ENCODE measurements at regions not wholly inside any gene's neighbourhood (a gene's known extent, or its start where the extent isn't known, plus 50 kb on each side); places are given as distances from the start of the nearest gene placed in this dataset.

DNA sequence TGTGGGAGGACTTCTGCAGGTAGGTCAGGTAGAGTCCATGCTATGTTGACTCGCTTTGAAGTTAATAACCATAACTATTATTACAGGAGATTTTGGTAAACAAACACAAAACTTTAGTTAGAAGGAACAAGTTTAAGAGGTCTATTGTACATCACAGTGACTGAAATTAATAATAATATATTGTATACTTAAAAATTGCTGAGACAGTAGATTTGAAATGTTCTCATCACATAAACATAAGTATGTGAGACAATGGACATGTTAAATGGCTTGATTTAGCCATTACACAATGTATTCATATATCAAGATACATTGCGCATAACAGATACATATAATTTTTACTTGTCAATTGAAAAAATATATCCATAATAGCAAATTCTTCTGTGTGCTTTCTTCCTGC lies 91.4 kb upstream of the CD53 start:
- Mint-ChIP-seq H3K36me3 (ENCODE audit: unreplicated experiment) (no peaks in the 10 kb centered on the region), H3K27ac (ENCODE audit: unreplicated experiment) (no peak overlapping the region), H3K4me3 (ENCODE audit: unreplicated experiment) (no peak overlapping the region), H3K4me1 (ENCODE audit: low read depth, unreplicated experiment) (peaks cover 5% of the 10 kb centered on the region), H3K27me3 (ENCODE audit: unreplicated experiment) (peaks cover 2% of the 10 kb centered on the region), H3K9me3 (ENCODE audit: unreplicated experiment) (peaks cover 3% of the 10 kb centered on the region)
- TF ChIP-seq, protein P1, sequence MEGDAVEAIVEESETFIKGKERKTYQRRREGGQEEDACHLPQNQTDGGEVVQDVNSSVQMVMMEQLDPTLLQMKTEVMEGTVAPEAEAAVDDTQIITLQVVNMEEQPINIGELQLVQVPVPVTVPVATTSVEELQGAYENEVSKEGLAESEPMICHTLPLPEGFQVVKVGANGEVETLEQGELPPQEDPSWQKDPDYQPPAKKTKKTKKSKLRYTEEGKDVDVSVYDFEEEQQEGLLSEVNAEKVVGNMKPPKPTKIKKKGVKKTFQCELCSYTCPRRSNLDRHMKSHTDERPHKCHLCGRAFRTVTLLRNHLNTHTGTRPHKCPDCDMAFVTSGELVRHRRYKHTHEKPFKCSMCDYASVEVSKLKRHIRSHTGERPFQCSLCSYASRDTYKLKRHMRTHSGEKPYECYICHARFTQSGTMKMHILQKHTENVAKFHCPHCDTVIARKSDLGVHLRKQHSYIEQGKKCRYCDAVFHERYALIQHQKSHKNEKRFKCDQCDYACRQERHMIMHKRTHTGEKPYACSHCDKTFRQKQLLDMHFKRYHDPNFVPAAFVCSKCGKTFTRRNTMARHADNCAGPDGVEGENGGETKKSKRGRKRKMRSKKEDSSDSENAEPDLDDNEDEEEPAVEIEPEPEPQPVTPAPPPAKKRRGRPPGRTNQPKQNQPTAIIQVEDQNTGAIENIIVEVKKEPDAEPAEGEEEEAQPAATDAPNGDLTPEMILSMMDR (IDR thresholded peaks at IDR 0.05; ENCODE audit: partially characterized antibody, unreplicated experiment): no peak
- DNase-seq: no peak

DNA sequence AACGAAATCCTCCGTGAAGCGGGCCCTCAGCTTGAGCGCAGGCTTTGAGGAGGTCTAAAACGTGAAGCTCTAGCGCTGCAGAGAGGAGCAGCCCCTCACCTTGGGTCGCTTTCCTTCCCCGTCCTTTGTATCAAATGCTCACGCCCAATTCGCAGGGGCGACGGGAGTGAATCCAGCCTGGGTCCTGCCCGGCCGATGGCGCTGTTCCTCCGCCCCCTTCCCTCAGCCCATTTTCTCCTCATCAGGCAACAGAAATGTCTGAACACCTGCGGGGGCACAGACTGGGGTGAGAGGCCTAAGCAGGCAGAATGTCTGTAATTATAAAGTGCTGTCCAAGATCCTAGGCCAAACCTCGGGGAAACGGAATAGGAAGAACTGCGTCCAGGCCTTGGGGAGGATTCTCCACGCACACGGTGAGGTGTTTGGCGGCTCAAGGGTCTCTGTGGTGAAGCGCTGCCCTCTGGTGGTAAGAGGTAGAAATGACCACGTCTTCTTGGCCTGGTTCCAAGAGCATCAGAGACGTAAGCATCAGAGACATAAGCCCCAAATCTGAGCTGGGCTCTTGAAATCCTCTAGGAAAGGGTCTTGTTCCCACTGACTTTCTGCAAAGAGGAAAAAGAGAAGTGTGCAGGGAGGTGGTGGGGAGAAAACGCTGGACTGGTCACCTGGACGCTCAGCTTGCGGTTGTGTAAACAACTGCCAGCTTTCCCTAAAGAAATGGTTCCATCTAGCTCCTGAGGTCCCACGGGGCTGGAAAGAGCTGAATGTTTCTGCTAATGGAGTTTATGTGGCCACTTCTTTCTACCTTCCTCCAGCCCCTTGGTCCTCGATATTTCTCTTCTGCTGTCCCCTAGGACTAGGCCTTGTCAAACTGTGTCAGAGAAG lies 92.1 kb upstream of the CD53 start:
- H3K27me3 Mint-ChIP-seq (ENCODE audit: unreplicated experiment): peaks cover 2% of the 10 kb centered on the region
- H3K36me3 Mint-ChIP-seq (ENCODE audit: unreplicated experiment): no peaks in the 10 kb centered on the region
- H3K4me3 Mint-ChIP-seq (ENCODE audit: unreplicated experiment): peak overlapping the region; percentile 34
- no peak overlapping the region for H3K27ac Mint-ChIP-seq (ENCODE audit: unreplicated experiment)
- H3K4me1 Mint-ChIP-seq (ENCODE audit: low read depth, unreplicated experiment): peaks cover 5% of the 10 kb centered on the region
- peak; percentile 77 for DNase-seq
- H3K9me3 Mint-ChIP-seq (ENCODE audit: unreplicated experiment): peaks cover 3% of the 10 kb centered on the region
- TF ChIP-seq, protein P1 (IDR thresholded peaks at IDR 0.05; ENCODE audit: partially characterized antibody, unreplicated experiment): peak; percentile 92

DNA sequence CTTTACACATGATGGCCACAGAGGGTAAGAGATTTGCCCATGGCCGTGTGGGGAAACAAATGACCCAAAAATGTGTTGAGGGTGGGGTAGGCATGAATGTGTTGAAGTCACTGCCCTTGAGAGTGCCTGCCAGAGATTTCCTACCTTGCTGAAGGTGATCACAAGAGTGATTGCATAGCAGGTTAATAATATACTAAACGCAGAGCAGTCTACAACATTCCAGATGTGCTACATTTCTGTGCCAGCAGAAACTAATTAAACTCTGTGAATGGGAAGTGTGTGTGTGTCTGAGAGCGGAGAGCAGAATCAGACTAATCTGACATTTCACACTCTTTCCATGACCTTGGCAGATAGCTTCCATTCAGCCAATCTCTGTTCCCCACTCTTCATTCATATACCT lies 93.3 kb upstream of the CD53 start:
- peaks cover 5% of the 10 kb centered on the region for H3K4me1 Mint-ChIP-seq (ENCODE audit: low read depth, unreplicated experiment)
- H3K9me3 Mint-ChIP-seq (ENCODE audit: unreplicated experiment): peaks cover 3% of the 10 kb centered on the region
- no peaks in the 10 kb centered on the region for H3K27me3 Mint-ChIP-seq (ENCODE audit: unreplicated experiment)
- DNase-seq: no peak
- no peak overlapping the region for H3K4me3 Mint-ChIP-seq (ENCODE audit: unreplicated experiment)
- H3K27ac Mint-ChIP-seq (ENCODE audit: unreplicated experiment): no peak overlapping the region
- no peaks in the 10 kb centered on the region for H3K36me3 Mint-ChIP-seq (ENCODE audit: unreplicated experiment)
- TF ChIP-seq, protein P1 (IDR thresholded peaks at IDR 0.05; ENCODE audit: partially characterized antibody, unreplicated experiment): no peak

DNA sequence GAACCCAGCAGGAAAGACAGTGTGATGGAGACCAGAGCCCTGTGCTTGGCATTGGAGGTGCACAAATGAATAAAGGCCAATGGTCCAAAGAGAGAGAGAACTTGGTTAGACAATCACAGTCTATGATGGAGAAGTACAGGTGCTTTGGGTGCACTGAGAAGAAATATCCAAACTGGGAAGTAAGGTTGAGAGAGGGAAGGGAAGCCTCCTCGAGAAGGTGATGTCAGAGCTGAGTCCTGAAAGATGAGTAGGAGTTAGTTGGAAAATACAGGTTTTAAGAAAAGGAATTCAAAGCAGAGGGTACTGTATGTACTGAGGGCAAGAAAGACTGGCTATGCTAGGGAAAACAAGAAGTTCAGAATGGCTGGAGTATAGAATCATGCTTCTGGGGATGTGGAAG lies 94.1 kb upstream of the CD53 start:
- DNase-seq: no peak
- no peaks in the 10 kb centered on the region for H3K27me3 Mint-ChIP-seq (ENCODE audit: unreplicated experiment)
- H3K36me3 Mint-ChIP-seq (ENCODE audit: unreplicated experiment): no peaks in the 10 kb centered on the region
- H3K27ac Mint-ChIP-seq (ENCODE audit: unreplicated experiment): no peak overlapping the region
- peaks cover 3% of the 10 kb centered on the region for H3K9me3 Mint-ChIP-seq (ENCODE audit: unreplicated experiment)
- TF ChIP-seq, protein P1 (IDR thresholded peaks at IDR 0.05; ENCODE audit: partially characterized antibody, unreplicated experiment): no peak
- no peak overlapping the region for H3K4me3 Mint-ChIP-seq (ENCODE audit: unreplicated experiment)
- H3K4me1 Mint-ChIP-seq (ENCODE audit: low read depth, unreplicated experiment): peaks cover 5% of the 10 kb centered on the region

DNA sequence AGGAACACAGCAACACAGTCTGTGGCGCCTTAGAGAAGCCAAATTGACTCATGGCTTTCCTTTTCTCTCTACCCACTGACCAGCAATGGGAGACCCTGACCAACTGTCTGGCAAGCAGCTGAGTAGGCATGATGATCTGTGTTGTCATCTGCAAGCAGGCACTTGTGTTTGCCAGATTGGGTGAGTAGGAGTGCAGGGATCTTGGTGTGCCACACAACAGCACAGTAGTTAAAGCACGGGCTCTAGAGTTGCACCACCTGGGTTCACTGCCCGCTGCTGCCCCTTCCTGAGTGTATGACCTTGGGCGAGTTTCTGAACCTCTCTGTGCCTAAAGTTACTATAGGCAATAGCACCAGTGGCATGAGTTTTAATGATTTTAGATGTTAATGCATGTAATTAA lies 95.7 kb upstream of the CD53 start:
- Mint-ChIP-seq H3K9me3 (ENCODE audit: unreplicated experiment) (peaks cover 3% of the 10 kb centered on the region), H3K4me1 (ENCODE audit: low read depth, unreplicated experiment) (peaks cover 5% of the 10 kb centered on the region), H3K27me3 (ENCODE audit: unreplicated experiment) (no peaks in the 10 kb centered on the region), H3K27ac (ENCODE audit: unreplicated experiment) (no peak overlapping the region), H3K36me3 (ENCODE audit: unreplicated experiment) (peaks cover 4% of the 10 kb centered on the region), H3K4me3 (ENCODE audit: unreplicated experiment) (no peak overlapping the region)
- TF ChIP-seq, protein P1 (IDR thresholded peaks at IDR 0.05; ENCODE audit: partially characterized antibody, unreplicated experiment): no peak
- DNase-seq: no peak
